ENCODE measurements at regions not wholly inside any gene's neighbourhood (a gene's known extent, or its start where the extent isn't known, plus 50 kb on each side); places are given as distances from the start of the nearest gene placed in this dataset.

- H3K4me1 ChIP-seq (ENCODE audit: control insufficient read depth in 1 of 2, insufficient read depth in 2 of 2, low read depth in 1 of 2, low read length in 1 of 2) = no peaks in the 10 kb centered on the region
- no peak overlapping the region for H2AFZ ChIP-seq (ENCODE audit: low read depth)
- no peak for DNase-seq
- no peaks in the 10 kb centered on the region for H3K9me2 ChIP-seq
- no peaks in the 10 kb centered on the region for H3K79me2 ChIP-seq (ENCODE audit: insufficient read depth)
- no peaks in the 10 kb centered on the region for H4K20me1 ChIP-seq (ENCODE audit: insufficient read depth)
- no peak overlapping the region for H3K4me2 ChIP-seq
- no peak overlapping the region for H3K4me3 ChIP-seq (ENCODE audit: low read depth in 2 of 2, low read length in 1 of 2)
- no peak overlapping the region for H3K27ac ChIP-seq (ENCODE audit: low read depth in 2 of 2, low read length in 1 of 2)
- no peaks in the 10 kb centered on the region for H3K36me3 ChIP-seq (replicated peaks in 1 of 2; ENCODE audit: control insufficient read depth in 1 of 2, insufficient read depth in 2 of 2, low read length in 1 of 2)
- no peaks in the 10 kb centered on the region for H3K27me3 ChIP-seq (ENCODE audit: insufficient read depth)
- 6% methylated on average over 2 of the region's 2 CpGs for WGBS (ENCODE audit: low lambda C conversion rate)
- H3K9ac ChIP-seq = no peak overlapping the region
- ChIA-PET CTCF (no interaction called here), POLR2A (no interaction called here)
- no peaks in the 10 kb centered on the region for H3K9me3 ChIP-seq
- no peaks in the 10 kb centered on the region for H3F3A ChIP-seq (replicated peaks; ENCODE audit: insufficient read depth)
- TF ChIP-seq GABPA (IDR thresholded peaks at IDR 0.05; ENCODE audit: low read depth) = no peak
Observed at GRCh38 chr21:22106720-22107410, 1108.7 kb downstream of the NCAM2 start.

DNA sequence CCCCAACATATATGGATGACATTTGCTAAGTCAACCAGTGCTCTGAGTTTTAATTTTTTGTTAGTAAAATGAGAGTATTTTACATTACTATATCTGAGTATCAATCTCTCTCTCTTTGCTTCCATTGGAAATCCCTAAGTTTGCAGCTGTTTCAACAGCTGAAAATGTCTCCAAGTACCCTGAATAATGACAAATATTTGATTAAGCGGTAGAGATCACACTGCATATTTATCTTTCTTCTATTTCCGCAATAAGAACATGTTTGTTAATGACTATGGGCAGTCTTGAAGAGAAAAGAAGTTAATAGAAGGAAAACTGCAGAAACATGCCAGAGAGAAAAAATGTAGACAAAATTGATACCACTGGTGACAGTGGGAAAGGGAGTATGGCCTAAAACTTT, 1117.5 kb downstream of the NCAM2 start:
- no peak for TF ChIP-seq TEAD4 (IDR thresholded peaks at IDR 0.05; ENCODE audit: borderline replicate concordance, insufficient read depth)
- TF ChIP-seq USF1 (IDR thresholded peaks at IDR 0.05; ENCODE audit: borderline replicate concordance, low read depth) = no peak
- no peak for TF ChIP-seq SMC3 (IDR thresholded peaks at IDR 0.05; ENCODE audit: low read depth, low read length)
- TF ChIP-seq FOXM1 (IDR thresholded peaks at IDR 0.05; ENCODE audit: low read depth) = no peak
- TF ChIP-seq, protein P1, sequence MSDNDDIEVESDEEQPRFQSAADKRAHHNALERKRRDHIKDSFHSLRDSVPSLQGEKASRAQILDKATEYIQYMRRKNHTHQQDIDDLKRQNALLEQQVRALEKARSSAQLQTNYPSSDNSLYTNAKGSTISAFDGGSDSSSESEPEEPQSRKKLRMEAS (IDR thresholded peaks at IDR 0.05; ENCODE audit: low read depth) = no peak
- no peak for TF ChIP-seq TAF1 (IDR thresholded peaks at IDR 0.05; ENCODE audit: borderline replicate concordance, low read depth, low read length)
- TF ChIP-seq RFX5 (IDR thresholded peaks at IDR 0.05; ENCODE audit: low read length) = no peak
- no peak for TF ChIP-seq IRF3 (IDR thresholded peaks at IDR 0.05; ENCODE audit: low read depth, low read length)
- TF ChIP-seq GATA2 (CRISPR knock-in tag; IDR thresholded peaks at IDR 0.05) = no peak
- Histone ChIP-seq H3K9ac (no peak overlapping the region), H4K20me1 (ENCODE audit: insufficient read depth) (no peaks in the 10 kb centered on the region), H3K27me3 (ENCODE audit: insufficient read depth) (no peaks in the 10 kb centered on the region), H3K4me1 (ENCODE audit: control insufficient read depth in 1 of 2, insufficient read depth in 2 of 2, low read depth in 1 of 2, low read length in 1 of 2) (no peaks in the 10 kb centered on the region), H3F3A (replicated peaks; ENCODE audit: insufficient read depth) (no peaks in the 10 kb centered on the region), H3K27ac (ENCODE audit: low read depth in 2 of 2, low read length in 1 of 2) (no peak overlapping the region), H3K4me3 (ENCODE audit: low read depth in 2 of 2, low read length in 1 of 2) (no peak overlapping the region), H3K9me2 (no peaks in the 10 kb centered on the region), H2AFZ (ENCODE audit: low read depth) (no peak overlapping the region), H3K36me3 (replicated peaks in 1 of 2; ENCODE audit: control insufficient read depth in 1 of 2, insufficient read depth in 2 of 2, low read length in 1 of 2) (no peaks in the 10 kb centered on the region), H3K4me2 (no peak overlapping the region), H3K79me2 (ENCODE audit: insufficient read depth) (no peaks in the 10 kb centered on the region), H3K9me3 (no peaks in the 10 kb centered on the region)
- WGBS (ENCODE audit: low lambda C conversion rate) = 54% methylated on average over 2 of the region's 2 CpGs
- no peak for DNase-seq
- ChIA-PET CTCF (no interaction called here), POLR2A (no interaction called here)

Data from SK-N-SH (cell line).